CD14-positive monocyte (primary cell): ENCODE measurements at regions not wholly inside any gene's neighbourhood (a gene's known extent, or its start where the extent isn't known, plus 50 kb on each side); places are given as distances from the start of the nearest gene placed in this dataset.

Source experiments
- DNase-seq, 3 donors: peaks; one replicate each; pipeline ENCODE4 v3.0.0-alpha.2; 2011 to 2022
- H2AFZ ChIP-seq: 2 replicates; pipeline ENCODE4 v1.6.0; 2012; ENCODE audit warnings: mild to moderate bottlenecking, low read depth, low read length, inconsistent platforms; ENCODE audit not compliant: insufficient read depth, poor library complexity, severe bottlenecking
- H3K27ac ChIP-seq, 2 donors: 1 replicate in 1 of 2; 2 replicates in 1 of 2; pipeline ENCODE4 v1.5.1; 2012 to 2013; ENCODE audit warnings: low read length in 2 of 2, control low read depth in 1 of 2, inconsistent platforms in 1 of 2, low read depth in 1 of 2, mild to moderate bottlenecking in 1 of 2
- H3K27me3 ChIP-seq, 2 donors: one replicate each; pipeline versions ENCODE4 v1.6.0 to v1.6.1; 2011 to 2013; ENCODE audit warnings: low read length in 2 of 2; ENCODE audit not compliant: control insufficient read depth in 2 of 2, insufficient read depth in 2 of 2
- H3K36me3 ChIP-seq, 2 donors: replicated peaks in 1 of 2; 1 replicate in 1 of 2; 2 replicates in 1 of 2; pipeline versions ENCODE4 v1.5.1 to v1.6.1; 2012 to 2013; ENCODE audit warnings: low read length in 2 of 2, control low read depth in 1 of 2, inconsistent platforms in 1 of 2, mild to moderate bottlenecking in 1 of 2; ENCODE audit not compliant: insufficient read depth in 2 of 2, control insufficient read depth in 1 of 2
- H3K4me1 ChIP-seq, 2 donors: 1 replicate in 1 of 2; 2 replicates in 1 of 2; pipeline versions ENCODE4 v1.5.1 to v1.6.1; 2012 to 2013; ENCODE audit warnings: low read length in 2 of 2, control low read depth in 1 of 2, inconsistent platforms in 1 of 2, mild to moderate bottlenecking in 1 of 2, moderate library complexity in 1 of 2; ENCODE audit not compliant: insufficient read depth in 2 of 2, control insufficient read depth in 1 of 2
- H3K4me2 ChIP-seq: replicated peaks from 2 replicates; pipeline ENCODE3; 2012; ENCODE audit warnings: low read length, moderate library complexity, mild to moderate bottlenecking; ENCODE audit not compliant: poor library complexity, severe bottlenecking; ENCODE audit errors: extremely low read depth
- H3K4me3 ChIP-seq, 3 experiments: fragments of 200-600 bp in 1 of 3; sonication (generic) in 1 of 3; replicated peaks in 1 of 3; 1 replicate in 2 of 3; 2 replicates in 1 of 3; pipeline ENCODE4 v1.5.1; 2011 to 2013; ENCODE audit warnings: low read length in 3 of 3, mild to moderate bottlenecking in 3 of 3, control low read depth in 2 of 3, low read depth in 2 of 3, inconsistent platforms in 1 of 3, moderate library complexity in 1 of 3
- H3K79me2 ChIP-seq: 2 replicates; pipeline ENCODE4 v1.6.0; 2012; ENCODE audit warnings: mild to moderate bottlenecking, control low read depth, inconsistent platforms, low read length, moderate library complexity; ENCODE audit not compliant: insufficient read depth
- H3K9ac ChIP-seq: 2 replicates; pipeline ENCODE4 v1.6.0; 2017; ENCODE audit warnings: low read length, mild to moderate bottlenecking; ENCODE audit not compliant: insufficient read depth, poor library complexity, severe bottlenecking
- H3K9me3 ChIP-seq, 2 donors: replicated peaks in 1 of 2; 1 replicate in 1 of 2; 2 replicates in 1 of 2; pipeline versions ENCODE4 v1.5.1 to v1.6.1; 2012 to 2013; ENCODE audit warnings: low read length in 2 of 2, control low read depth in 1 of 2; ENCODE audit not compliant: control insufficient read depth in 1 of 2, insufficient read depth in 1 of 2
- H4K20me1 ChIP-seq: 2 replicates; pipeline ENCODE4 v1.6.0; 2012; ENCODE audit warnings: mild to moderate bottlenecking, low read length, control low read depth, moderate library complexity; ENCODE audit not compliant: insufficient read depth
- H3K27ac Mint-ChIP-seq, 7 donors: one replicate each; pipeline ENCODE4 v1.8.0; 2020; ENCODE audit warnings: mild to moderate bottlenecking in 7 of 7, mixed read lengths in 7 of 7, moderate library complexity in 6 of 7, inconsistent platforms in 2 of 7
- H3K27me3 Mint-ChIP-seq, 3 donors: one replicate each; pipeline ENCODE4 v1.8.0; 2021 to 2022; ENCODE audit warnings: low read depth in 3 of 3, mild to moderate bottlenecking in 3 of 3, mixed read lengths in 3 of 3, moderate library complexity in 3 of 3, inconsistent platforms in 1 of 3
- H3K36me3 Mint-ChIP-seq, 2 donors: one replicate each; pipeline ENCODE4 v1.8.0; 2020; ENCODE audit warnings: mixed read lengths in 2 of 2, inconsistent platforms in 1 of 2, mild to moderate bottlenecking in 1 of 2
- H3K4me1 Mint-ChIP-seq: one replicate; pipeline ENCODE4 v1.8.0; 2020; ENCODE audit warnings: mild to moderate bottlenecking, mixed read lengths
- H3K4me3 Mint-ChIP-seq, 2 donors: one replicate each; pipeline ENCODE4 v1.8.0; 2020; ENCODE audit warnings: mild to moderate bottlenecking in 2 of 2, mixed read lengths in 2 of 2, moderate library complexity in 1 of 2
- H3K9me3 Mint-ChIP-seq, 7 donors: one replicate each; pipeline ENCODE4 v1.8.0; 2020 to 2022; ENCODE audit warnings: mixed read lengths in 7 of 7, mild to moderate bottlenecking in 6 of 7, moderate library complexity in 6 of 7, inconsistent platforms in 2 of 7
- CTCF ChIP-seq: fragments of 200-600 bp; IDR thresholded peaks from one replicate; pipeline ENCODE4 v1.8.0; 2022; ENCODE audit warnings: antibody characterized with exemption, mild to moderate bottlenecking
- WGBS: methylation state at CpG from one replicate; pipeline ENCODE4 v1.1.5; 2013; ENCODE audit warnings: missing lambda C conversion rate; ENCODE audit not compliant: insufficient coverage; 5-methylcytosine and 5-hydroxymethylcytosine counted together
- intact Hi-C, 2 donors: fragments of 100-400 bp; cut with micrococcal nuclease; formaldehyde crosslinking; loops; one replicate each; pipeline versions ENCODE4 v1.15.0 to v1.15.1; 2023

- H3K4me3 Mint-ChIP-seq: no peak overlapping the region
- intact Hi-C loops: no loop called here
- no peaks in the 10 kb centered on the region for H3K36me3 Mint-ChIP-seq
- H3K27ac Mint-ChIP-seq: no peak overlapping the region
- H3K9me3 ChIP-seq: no peaks in the 10 kb centered on the region
- TF ChIP-seq CTCF: no peak
- H3K27me3 ChIP-seq: no peaks in the 10 kb centered on the region
- no peak overlapping the region for H3K4me3 ChIP-seq
- H4K20me1 ChIP-seq: no peaks in the 10 kb centered on the region
- no peak for DNase-seq
- H3K4me2 ChIP-seq: no peak overlapping the region
- H2AFZ ChIP-seq: no peak overlapping the region
- H3K79me2 ChIP-seq: no peaks in the 10 kb centered on the region
- no peaks in the 10 kb centered on the region for H3K36me3 ChIP-seq
- H3K27ac ChIP-seq: no peak overlapping the region
- 100% methylated on average over 1 of the region's 5 CpGs for WGBS
- H3K4me1 ChIP-seq: no peaks in the 10 kb centered on the region
- no peaks in the 10 kb centered on the region for H3K4me1 Mint-ChIP-seq
- no peaks in the 10 kb centered on the region for H3K27me3 Mint-ChIP-seq
- peaks cover 0 to 6% (median 0%) of the 10 kb centered on the region in 7 donors for H3K9me3 Mint-ChIP-seq
- H3K9ac ChIP-seq: no peak overlapping the region
These were observed 354.2 kb upstream of the KCNN2 start for GRCh38 chr5:114007678-114008077.

GRCh38 chr5:114010362-114010761 is 351.5 kb upstream of the KCNN2 start:
- Mint-ChIP-seq H3K36me3 (no peaks in the 10 kb centered on the region), H3K9me3 (peaks cover 0 to 2% (median 0%) of the 10 kb centered on the region in 7 donors), H3K4me3 (no peak overlapping the region), H3K4me1 (no peaks in the 10 kb centered on the region), H3K27me3 (peaks cover 0 to 2% (median 0%) of the 10 kb centered on the region in 3 donors), H3K27ac (no peak overlapping the region)
- no peak for DNase-seq
- Histone ChIP-seq H3K27me3 (no peaks in the 10 kb centered on the region), H3K27ac (no peak overlapping the region), H3K9ac (no peak overlapping the region), H3K36me3 (no peaks in the 10 kb centered on the region), H3K9me3 (no peaks in the 10 kb centered on the region), H3K79me2 (no peaks in the 10 kb centered on the region), H4K20me1 (no peaks in the 10 kb centered on the region), H3K4me2 (no peak overlapping the region), H3K4me3 (no peak overlapping the region), H3K4me1 (no peaks in the 10 kb centered on the region), H2AFZ (no peak overlapping the region)
- no CpG with 5 or more reads among the region's 2 CpGs for WGBS
- TF ChIP-seq CTCF: no peak
- intact Hi-C loops: no loop called here
